GM21717 (cell line): ENCODE measurements at regions not wholly inside any gene's neighbourhood (a gene's known extent, or its start where the extent isn't known, plus 50 kb on each side); places are given as distances from the start of the nearest gene placed in this dataset.

Source experiments
- ATAC-seq: cut with Tn5 transposase; IDR thresholded peaks from one replicate; pipeline ENCODE4 v1.9.1; 2021; ENCODE audit warnings: mild to moderate bottlenecking, moderate library complexity; ENCODE audit not compliant: unreplicated experiment

DNA sequence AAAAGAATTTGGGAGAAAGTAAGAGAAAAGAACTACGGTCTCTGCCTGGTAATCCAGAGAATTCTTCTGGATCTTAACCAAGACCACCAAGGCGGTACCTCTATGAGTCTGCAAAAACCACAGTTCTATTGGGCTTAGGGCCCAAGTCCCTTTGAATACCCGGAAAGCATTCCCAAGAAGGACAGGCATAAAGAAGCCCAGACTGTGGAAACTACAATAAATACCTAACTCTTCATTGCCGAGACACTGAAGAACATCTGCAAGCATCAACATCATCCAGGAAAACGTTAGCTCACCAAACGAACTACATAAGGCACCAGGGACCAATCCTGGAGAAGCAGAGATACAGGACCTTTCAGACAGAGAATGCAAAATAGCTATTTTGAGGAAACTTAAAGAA, 162.3 kb upstream of the TMC3 start:
- no peak for ATAC-seq

DNA sequence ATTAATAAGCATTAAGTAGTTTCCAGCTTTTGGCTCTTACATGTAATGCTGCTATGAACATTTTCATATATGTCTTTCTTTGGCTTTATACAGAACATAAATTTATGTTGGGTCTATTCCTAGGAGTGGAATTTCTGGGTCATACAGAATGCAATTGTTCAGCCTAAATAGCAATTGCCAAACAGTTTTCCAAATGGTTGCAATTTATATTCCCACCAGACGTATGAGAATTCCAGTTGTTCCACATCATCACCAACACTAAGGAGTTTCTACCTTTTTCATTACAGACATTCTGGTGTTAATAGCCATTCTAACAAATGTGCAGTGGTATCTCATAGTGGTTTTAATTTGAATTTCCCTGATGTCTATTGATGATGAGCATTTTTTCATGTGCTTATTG, 160.1 kb upstream of the TMC3 start:
- ATAC-seq: no peak

DNA sequence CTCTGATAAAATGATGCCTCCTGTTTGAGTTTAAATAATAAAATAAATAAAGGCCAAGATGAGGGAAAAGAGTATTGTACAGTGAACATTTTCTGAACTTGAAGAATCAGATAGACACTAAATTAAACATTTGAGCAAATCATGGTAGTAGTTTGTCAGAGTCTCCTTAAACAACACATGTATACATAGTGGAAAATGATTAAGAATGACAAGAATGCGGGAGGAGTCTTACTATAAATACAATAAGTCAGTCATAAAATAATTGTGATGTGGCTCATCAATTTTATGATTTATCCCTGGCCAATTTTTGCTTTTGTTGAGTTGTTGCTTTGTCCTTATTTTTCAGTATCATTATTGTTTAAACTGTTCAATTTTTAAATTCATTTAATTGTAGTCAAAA, 158.0 kb upstream of the TMC3 start:
- ATAC-seq: no peak

DNA sequence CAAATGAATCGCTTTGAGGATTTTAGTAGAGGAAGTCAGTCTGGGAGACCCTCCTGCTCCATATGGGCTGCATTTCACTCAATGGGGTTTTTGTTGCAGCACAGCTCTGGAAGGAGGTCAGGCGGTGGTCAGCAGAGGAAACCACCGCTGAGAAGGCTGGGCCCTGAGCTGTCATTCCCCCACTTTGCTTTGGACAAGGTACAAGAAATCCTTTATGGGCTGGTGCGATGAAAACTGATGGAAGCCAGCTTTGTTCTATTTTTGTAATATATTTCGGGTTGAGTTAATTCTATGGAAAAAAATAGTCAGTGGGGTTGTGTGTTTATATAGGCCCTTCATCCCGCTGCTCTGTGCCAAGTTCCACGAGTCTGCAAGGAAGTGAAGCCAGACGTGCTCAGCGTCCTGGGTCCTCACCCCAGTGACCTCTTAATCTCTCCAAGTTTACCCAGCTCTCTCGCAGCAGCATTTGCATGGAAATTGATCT, 157.1 kb upstream of the TMC3 start:
- ATAC-seq: no peak

DNA sequence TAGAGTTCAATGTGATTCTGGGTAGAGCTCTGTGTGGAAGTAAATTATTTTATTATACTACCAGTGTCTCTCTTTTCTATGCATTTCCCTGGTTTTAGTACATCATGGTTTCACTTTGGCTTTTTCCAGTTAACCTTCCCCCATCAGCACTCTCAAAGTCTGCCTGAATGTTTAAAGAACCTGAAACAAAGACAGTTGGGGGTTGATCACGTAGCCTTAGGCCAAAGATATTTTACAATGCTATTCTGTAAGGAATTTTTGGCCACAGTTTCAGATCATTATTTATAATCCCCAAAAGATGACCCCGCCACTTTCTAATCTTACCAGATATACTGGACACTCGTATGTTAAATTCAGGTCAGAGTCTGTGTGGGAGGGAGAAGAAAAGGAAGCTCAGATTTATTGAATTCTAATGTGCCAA, 156.3 kb upstream of the TMC3 start:
- ATAC-seq: no peak

DNA sequence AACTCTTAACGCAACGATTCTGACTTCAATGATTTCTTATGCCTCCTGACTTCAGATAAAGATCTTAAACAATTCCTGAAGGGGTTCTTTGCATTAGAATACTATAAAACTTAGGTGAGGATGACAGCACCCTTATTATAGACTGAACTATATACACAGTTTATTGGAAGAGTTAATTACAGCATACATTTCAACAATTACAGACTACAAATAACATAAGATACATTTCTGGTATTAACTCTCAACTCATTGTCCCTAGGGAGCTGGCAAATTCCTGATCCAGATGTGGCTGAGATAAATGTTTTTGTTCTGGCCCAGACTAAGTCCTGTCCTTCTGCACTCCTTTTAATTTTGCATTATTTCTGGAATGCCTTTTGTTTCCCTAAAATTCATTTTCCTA, 155.5 kb upstream of the TMC3 start:
- ATAC-seq: no peak

DNA sequence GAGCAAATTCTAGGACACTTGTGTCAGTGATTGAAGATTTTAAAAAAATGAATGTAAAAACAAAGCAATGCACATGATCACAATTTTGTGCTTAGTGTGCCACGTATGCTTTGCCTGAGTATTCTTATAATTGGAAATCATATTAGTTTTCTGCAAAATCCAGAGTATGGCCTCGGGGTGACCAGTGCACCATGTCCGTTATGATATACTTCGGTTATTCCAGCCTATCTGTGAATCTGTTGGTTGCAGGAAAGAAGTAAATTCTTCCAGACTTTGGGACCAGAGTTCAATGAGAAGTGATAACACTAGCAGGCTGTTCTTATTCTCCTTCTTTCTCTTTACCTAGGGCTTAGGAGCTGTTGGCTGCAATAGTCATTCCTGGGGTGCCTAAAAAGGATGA, 152.0 kb upstream of the TMC3 start:
- ATAC-seq: no peak

DNA sequence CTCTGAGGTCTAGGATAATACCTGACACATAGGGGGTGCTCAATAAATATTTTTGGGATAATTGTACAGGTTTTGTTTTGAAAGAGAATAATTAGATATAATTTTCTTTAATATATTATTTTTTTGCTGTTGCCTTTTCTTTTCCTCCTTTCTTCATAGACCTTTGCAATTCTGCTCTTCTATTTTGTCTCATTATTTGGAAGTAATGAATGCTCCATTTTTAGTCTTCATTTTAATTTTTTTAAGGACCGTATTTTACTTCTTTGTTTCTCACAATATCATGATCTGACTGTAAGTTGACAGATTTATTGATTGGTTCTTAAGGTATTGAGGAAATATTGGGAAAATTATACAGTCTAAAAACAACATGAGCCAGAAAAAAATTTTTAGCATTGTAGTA, 150.5 kb upstream of the TMC3 start:
- no peak for ATAC-seq

DNA sequence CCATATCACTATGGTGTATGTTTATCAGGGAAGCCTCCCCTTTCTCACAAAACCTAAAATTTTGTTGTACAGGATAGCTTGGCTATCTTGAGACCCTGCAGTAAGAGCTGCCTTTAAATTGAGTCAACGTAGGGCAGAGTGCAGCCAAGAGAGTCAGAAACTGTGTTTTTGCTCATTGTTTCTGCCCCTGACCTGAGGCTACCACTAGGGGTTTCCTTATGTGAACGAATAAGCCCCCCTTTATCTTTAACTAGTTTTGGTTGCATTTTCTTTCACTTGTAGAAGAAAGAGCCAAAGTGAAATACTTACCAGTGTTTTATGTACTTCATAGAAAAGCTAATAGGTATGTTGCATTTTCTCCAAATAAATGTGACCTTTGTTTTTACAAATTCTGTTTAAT, 149.9 kb upstream of the TMC3 start:
- no peak for ATAC-seq

DNA sequence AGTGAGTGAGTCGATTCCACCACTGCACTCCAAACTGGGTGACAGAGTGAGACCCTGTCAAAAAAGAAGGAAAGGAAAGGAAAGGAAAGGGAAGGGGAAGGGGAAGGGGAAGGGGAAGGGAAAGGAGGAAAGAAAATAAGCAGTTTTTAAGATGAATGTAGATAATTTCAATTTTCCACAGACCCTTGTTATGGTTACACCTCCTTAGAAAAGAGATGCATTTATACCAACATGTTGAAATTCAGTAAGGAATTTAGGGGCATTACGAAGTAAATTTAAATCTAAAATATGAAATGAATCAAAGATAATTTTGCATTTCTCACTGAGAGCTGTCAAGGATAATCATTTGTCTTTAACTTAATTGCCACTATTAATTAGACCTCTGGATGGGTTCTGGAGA, 146.5 kb upstream of the TMC3 start:
- ATAC-seq: no peak

DNA sequence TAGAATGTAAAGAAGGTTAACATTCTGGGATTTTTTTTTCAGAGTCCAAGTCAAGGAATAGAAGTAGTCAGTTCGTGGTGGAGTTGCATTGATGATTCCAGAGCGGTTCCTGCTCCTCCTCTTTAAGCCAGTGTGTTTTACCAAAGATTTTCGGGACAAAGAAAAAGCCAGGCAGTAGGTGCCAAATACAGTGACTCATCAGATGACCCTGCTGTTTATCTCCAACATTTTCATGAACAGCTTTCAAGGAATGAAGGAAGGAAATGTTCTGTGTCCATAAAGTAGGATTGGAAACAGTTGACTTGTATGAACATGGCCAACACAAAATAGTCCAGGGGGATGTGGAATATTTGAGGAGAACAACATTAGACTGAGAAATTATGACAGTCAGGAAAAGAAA, 142.4 kb upstream of the TMC3 start:
- ATAC-seq: no peak

DNA sequence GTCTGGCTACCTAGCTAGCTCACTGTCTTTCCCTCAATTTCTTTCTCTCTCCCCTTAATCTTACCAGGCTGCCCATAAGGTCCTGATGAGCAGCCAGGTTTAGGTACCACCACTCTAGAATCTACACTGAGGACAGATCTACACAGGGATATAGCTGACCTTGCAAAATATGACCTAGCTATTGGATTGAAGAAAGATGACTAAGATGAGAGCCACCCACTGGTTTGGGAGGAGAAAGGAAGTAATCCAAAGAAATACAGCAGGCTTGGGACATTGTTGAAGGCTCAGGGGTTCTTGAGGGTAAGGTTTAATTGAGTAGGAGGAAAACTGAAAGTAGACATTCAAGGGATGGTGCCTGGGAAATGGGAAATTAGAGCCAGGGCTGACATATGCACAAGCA, 142.0 kb upstream of the TMC3 start:
- no peak for ATAC-seq

DNA sequence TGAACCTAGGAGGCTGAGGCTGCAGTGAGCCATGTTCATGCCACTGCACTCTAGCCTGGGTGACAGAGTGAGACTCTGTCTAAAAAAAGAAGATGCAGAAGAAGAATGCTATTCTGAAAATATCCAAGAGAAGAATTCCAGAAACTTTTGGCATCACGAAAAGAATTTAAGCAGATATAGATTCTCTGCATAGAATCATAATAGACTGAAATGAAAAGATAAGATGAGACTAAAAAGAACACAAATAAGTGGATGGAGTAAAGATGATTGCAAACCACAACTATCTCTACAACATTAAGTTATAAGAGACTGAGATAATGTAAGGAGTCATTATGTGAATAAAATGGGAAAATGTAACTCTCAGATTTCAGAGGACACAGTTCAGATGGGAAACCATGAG, 140.7 kb upstream of the TMC3 start:
- no peak for ATAC-seq

DNA sequence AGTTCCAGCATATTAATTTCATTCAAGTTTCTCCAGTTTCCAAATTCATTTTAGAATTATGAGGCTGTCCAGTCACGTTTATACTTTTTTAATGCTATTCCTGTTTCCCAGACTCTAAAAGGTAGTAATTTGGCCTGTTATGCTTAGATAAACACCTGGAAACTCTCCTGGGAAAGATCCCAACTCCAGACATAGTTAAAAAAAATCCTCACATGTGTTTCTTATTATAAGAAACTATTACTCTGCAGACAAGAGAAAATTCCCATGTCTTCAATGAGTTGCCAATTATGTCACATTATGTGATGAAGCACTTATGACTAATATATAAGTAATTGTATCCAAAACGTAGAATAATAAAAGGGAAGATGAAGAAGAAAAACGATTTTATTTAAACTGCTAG, 137.1 kb upstream of the TMC3 start:
- ATAC-seq: no peak

DNA sequence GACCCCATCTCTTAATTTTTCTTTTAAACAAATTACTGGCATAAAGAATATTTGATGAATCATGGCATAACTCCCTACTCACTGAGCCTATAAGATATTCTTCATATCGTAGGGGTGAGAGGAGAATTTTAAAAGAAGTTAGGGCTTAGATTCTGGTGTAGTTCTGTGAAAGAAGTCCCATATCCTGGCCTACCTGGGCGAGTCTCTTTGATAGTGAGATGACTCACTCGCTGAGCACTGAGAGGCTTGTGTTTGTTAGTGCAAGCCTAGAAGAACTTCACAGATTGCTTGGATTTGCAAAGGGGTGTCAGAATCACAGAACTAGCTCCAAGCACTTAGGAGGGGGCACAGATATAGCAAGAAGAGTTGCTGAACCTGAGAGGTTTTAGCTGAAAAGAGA, 133.8 kb upstream of the TMC3 start:
- no peak for ATAC-seq

DNA sequence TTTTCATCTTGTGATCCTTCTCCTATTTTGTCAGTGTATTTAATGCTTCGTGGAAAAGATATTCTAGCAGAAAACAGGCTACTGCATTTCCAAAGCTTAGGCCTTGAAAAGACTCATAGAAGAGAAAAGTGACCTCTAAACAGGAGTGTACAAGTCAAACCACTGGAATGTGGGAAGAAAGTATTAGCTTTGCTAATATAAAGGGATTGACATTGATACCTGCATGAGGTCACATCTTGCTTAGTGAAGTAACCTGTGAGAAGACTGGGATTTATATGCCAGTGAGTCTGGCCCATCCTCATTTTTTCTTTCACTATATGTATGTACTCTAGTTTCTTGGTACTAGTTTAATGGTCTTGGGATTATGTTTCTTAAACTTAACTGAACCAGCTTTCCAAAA, 132.9 kb upstream of the TMC3 start:
- no peak for ATAC-seq

DNA sequence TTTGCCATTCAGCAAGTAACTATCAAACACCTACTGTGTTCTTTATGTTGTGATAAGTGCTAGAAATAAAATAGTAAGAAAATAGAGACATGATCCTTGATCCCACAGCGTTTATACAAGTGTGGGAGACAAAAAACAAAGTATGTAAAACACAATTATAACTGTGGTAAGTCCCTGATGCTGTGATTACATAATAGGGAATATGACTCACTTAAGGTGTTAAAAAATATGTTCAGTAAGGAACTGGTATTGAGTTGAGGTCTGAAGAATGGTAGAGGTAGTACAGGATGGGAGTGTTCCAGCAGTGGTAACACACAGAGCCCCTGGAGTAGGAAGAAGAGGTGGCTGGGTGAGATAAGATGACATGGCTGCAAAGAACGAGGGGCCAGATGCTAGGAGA, 132.1 kb upstream of the TMC3 start:
- no peak for ATAC-seq

DNA sequence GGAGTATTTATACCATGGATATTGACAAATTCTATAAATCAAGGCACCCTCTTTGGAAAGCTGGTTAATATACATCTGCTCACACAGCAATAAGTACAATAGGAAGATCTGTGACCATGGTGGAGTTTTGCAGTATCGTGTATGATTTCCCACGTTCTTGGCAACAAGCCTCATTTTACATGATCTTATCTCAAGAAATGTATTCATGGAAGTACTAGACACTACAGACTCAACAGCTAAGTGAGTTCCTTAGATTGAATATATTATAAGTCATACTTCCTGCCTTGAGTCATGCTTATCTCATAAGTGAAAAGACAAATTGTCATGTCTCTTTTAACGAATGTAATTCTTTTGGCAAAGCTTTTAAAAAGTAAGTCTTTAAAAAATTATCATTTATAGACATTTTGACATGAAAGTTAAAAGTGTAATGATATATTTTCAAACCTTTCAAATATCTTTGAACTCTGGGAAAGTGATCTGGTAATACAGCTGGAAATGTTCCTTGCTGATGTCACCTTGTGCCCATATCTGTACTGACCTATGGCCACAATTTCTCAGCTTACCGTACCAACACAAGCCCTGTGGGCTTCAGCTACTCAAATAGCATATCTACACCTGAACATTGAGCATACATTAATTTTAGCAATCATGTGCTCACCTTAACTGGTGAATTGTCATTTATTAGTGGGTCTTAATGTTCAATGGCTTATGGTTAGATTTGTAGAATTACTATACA, 130.3 kb upstream of the TMC3 start:
- no peak for ATAC-seq

DNA sequence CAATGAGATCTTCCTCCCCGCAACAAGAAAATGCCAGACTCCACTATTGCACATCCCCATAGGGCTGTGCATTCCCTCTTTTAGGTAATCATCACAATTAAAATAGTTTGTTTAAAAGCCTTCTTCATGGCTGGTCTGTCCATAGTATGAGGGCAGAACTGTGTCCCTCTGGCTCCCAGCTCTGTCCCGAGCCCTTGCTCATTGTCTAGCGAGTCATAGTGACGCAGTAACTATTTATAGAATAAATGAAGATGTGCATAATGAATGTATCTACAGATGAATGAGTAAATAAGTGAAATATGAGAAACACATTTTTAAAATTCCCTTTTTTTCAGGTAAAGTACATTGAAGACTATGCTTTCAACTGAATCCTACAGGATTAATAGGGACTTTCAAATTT, 128.4 kb upstream of the TMC3 start:
- ATAC-seq: no peak

DNA sequence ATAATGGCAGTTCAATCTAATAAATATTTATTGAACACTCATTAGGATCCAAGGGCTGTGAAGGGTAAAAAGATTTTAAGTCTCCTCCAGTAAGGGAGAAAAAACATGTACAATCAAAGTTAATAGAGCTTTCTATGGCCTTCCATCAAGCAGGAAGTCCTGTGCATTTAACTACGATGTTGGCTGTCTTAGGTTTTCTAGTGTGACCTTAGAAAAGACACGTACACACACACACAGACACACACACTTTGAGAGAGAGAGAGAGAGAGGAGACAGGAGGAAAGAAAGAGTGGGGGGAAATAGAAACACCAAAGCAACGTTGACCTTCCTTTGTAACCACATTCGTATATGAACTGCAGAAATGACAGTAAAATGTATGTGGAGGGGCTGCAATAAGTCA, 126.1 kb upstream of the TMC3 start:
- ATAC-seq: no peak

DNA sequence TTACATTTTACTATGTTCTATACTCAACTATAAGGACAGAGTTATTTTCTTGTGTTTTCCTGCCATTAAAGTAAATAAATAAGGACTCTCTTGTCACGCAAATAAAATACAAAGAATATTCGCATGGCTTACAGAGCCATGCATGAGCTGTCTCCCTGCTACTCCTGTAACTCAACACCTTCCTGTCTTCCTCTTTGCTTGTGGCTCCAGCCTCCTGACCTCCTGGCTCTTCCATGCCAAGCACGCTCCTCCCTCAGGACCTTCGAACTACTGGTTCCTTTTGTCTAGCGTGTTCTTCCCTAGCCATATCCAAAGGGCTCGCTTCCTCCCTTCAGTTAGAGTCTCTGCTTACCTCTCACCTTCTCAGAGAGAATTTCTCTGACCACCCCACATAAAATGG, 124.3 kb upstream of the TMC3 start:
- ATAC-seq: no peak

DNA sequence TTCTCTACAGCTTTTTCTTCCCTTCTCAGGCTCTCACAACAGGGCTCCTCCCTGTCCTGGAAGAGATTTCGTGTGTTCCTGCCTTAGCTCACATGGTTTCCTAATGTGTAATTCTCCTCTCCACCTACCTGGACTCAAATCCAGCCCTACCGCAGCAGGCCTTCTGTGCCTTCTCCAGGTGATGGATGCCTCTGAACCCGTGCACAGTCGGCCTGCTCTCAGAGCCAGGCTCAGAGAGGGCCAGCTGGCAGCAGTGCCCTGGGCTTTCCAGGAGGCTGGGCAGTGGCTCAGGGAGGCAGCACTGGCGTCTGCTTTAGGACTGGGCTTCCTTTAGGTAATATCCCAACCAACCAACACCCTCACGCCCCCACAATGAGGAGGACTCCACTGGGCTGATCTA, 123.2 kb upstream of the TMC3 start:
- no peak for ATAC-seq

DNA sequence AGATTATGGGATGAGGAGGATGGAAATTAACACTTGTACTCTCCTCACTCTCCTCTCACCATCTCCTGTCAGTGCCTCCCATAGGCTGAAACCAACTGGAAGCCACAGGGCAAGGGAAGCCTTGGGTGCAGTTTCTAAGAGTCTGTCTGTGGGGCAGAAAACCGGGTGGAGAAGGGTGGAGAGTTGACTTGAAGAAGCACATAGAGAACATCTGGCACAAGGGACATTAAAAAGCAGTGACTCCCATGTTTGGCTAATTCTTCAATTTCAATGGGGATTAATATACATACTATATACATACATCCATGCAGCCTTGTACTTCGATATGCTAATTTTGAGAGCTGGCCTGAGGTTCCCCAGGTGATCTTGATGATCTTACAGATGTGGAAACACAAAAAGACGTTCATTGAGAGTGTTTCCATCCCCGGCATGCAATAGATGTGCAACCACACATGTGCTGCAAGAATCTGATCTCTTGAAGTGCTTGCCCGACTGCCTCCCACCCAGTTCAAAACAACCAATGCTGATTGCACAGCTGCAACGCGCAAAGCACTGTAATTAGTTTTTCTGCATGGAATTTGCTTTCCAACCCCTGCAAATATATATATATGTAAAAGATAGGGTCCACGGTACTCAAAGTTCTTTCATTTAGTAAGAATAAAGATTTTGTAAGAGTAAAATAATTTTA, 121.9 kb upstream of the TMC3 start:
- ATAC-seq: no peak
